ENCODE measurements at regions not wholly inside any gene's neighbourhood (a gene's known extent, or its start where the extent isn't known, plus 50 kb on each side); places are given as distances from the start of the nearest gene placed in this dataset.
A peak's percentile ranks its signal among the peaks of the same experiment; 100 is the strongest.

DNA sequence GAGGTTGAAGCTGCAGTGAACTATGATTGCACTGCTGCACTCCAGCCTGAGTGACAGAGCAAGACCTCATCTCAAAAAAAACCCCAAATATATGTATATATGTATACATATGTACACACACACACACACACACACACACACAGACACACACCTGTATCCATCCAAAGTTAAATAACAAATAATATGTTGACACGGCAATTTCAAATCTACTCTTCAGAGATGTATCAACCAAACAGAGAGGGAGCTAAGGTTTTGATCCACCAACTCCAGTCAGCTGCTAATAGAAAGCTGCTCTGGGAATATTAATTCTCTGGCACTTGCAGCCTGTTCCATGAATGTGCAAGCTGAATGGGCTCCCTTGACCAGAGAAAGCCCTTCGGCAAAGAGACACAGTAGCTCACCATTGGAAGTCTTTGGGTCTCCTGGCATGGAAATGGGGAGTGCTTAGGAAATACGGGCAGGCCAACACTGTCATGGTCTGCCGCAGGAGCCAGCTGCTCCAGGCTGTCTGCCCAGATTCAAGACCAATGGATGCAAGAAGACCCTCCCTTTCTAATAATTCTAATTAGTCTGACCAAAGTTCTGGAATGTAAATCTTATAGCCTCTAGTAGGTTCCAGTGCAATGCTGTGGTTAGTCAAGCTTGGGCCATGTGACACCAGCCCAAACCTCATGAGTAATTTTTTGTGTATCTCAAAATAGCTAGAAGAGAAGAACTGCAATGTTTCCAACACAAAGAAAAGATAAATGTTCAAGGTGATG, 299.8 kb downstream of the KBTBD8 start (continued):
- TF ChIP-seq, protein P1, sequence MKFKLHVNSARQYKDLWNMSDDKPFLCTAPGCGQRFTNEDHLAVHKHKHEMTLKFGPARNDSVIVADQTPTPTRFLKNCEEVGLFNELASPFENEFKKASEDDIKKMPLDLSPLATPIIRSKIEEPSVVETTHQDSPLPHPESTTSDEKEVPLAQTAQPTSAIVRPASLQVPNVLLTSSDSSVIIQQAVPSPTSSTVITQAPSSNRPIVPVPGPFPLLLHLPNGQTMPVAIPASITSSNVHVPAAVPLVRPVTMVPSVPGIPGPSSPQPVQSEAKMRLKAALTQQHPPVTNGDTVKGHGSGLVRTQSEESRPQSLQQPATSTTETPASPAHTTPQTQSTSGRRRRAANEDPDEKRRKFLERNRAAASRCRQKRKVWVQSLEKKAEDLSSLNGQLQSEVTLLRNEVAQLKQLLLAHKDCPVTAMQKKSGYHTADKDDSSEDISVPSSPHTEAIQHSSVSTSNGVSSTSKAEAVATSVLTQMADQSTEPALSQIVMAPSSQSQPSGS (CRISPR knock-in tag; IDR thresholded peaks at IDR 0.05; ENCODE audit: borderline replicate concordance, low read depth) = no peak
- no peak for TF ChIP-seq NFATC4 (CRISPR knock-in tag; IDR thresholded peaks at IDR 0.05)
- TF ChIP-seq, protein P2, sequence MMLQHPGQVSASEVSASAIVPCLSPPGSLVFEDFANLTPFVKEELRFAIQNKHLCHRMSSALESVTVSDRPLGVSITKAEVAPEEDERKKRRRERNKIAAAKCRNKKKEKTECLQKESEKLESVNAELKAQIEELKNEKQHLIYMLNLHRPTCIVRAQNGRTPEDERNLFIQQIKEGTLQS (CRISPR knock-in tag; conservative IDR thresholded peaks at IDR 0.05) = no peak

DNA sequence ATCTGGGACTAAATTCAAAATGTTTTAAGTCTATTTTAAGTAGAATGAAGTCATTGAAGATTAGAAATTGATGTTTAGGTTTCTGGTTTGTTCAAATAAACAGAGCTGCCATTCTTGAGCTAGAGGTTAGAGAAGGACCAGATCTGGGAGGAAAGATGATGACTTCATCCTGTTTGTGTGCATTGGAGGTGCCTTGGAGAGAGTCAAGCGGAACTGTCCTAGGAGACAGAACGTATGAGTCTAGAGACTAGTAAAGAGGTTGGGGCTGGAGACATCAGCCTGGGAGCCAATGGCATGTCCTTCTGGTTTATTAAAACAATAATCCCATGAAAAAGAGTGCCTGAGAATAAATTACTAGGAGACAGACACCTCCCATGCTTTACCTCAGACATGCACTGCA, 303.4 kb downstream of the KBTBD8 start:
- no peaks in the 10 kb centered on the region for H3K36me3 Mint-ChIP-seq
- ChIA-PET CTCF (no interaction called here), POLR2A (no interaction called here)
- peaks cover 22% of the 10 kb centered on the region for H3K4me1 Mint-ChIP-seq
- no peaks in the 10 kb centered on the region for H3K27me3 Mint-ChIP-seq (ENCODE audit: low read depth)
- TF ChIP-seq, protein P3, sequence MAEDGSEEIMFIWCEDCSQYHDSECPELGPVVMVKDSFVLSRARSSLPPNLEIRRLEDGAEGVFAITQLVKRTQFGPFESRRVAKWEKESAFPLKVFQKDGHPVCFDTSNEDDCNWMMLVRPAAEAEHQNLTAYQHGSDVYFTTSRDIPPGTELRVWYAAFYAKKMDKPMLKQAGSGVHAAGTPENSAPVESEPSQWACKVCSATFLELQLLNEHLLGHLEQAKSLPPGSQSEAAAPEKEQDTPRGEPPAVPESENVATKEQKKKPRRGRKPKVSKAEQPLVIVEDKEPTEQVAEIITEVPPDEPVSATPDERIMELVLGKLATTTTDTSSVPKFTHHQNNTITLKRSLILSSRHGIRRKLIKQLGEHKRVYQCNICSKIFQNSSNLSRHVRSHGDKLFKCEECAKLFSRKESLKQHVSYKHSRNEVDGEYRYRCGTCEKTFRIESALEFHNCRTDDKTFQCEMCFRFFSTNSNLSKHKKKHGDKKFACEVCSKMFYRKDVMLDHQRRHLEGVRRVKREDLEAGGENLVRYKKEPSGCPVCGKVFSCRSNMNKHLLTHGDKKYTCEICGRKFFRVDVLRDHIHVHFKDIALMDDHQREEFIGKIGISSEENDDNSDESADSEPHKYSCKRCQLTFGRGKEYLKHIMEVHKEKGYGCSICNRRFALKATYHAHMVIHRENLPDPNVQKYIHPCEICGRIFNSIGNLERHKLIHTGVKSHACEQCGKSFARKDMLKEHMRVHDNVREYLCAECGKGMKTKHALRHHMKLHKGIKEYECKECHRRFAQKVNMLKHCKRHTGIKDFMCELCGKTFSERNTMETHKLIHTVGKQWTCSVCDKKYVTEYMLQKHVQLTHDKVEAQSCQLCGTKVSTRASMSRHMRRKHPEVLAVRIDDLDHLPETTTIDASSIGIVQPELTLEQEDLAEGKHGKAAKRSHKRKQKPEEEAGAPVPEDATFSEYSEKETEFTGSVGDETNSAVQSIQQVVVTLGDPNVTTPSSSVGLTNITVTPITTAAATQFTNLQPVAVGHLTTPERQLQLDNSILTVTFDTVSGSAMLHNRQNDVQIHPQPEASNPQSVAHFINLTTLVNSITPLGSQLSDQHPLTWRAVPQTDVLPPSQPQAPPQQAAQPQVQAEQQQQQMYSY (CRISPR knock-in tag; IDR thresholded peaks at IDR 0.05) = no peak
- no peak for TF ChIP-seq NFE2L1 (CRISPR knock-in tag; IDR thresholded peaks at IDR 0.05)
- TF ChIP-seq, protein P4, sequence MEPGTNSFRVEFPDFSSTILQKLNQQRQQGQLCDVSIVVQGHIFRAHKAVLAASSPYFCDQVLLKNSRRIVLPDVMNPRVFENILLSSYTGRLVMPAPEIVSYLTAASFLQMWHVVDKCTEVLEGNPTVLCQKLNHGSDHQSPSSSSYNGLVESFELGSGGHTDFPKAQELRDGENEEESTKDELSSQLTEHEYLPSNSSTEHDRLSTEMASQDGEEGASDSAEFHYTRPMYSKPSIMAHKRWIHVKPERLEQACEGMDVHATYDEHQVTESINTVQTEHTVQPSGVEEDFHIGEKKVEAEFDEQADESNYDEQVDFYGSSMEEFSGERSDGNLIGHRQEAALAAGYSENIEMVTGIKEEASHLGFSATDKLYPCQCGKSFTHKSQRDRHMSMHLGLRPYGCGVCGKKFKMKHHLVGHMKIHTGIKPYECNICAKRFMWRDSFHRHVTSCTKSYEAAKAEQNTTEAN (CRISPR knock-in tag; IDR thresholded peaks at IDR 0.05) = no peak
- TF ChIP-seq, protein P5, sequence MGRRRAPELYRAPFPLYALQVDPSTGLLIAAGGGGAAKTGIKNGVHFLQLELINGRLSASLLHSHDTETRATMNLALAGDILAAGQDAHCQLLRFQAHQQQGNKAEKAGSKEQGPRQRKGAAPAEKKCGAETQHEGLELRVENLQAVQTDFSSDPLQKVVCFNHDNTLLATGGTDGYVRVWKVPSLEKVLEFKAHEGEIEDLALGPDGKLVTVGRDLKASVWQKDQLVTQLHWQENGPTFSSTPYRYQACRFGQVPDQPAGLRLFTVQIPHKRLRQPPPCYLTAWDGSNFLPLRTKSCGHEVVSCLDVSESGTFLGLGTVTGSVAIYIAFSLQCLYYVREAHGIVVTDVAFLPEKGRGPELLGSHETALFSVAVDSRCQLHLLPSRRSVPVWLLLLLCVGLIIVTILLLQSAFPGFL (CRISPR knock-in tag; IDR thresholded peaks at IDR 0.05; ENCODE audit: borderline replicate concordance) = no peak
- no peak for ATAC-seq
- no peak overlapping the region for H3K27ac Mint-ChIP-seq
- peaks cover 3% of the 10 kb centered on the region; the same call in 1 of the 2 replicates for H3K9me3 Mint-ChIP-seq
- no peak for DNase-seq (ENCODE audit: low spot score)
- no peak overlapping the region for H3K4me3 Mint-ChIP-seq

DNA sequence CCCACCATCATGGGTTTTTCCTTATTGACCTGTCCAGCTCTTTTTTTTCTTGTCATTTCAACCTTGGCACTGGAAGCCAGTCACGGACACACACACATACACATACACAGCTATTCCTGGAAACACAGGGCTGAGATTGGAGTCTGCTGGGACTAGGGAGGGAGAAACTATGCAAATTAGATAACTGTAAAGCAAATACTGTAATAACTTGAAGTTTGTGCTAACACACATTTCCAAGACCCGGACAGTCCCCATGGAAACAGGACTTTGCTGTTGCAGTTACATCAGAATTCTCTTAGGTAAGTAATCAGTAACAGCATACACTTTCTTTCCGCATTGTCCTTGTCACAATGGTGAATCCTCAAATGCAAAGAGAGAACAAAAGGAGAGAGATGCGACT, 304.4 kb downstream of the KBTBD8 start:
- Mint-ChIP-seq H3K4me1 (peaks cover 22% of the 10 kb centered on the region), H3K4me3 (no peak overlapping the region), H3K27ac (no peak overlapping the region), H3K36me3 (no peaks in the 10 kb centered on the region), H3K27me3 (ENCODE audit: low read depth) (no peaks in the 10 kb centered on the region), H3K9me3 (peaks cover 7% of the 10 kb centered on the region)
- CTCF ChIA-PET = no interaction called here
- POLR2A ChIA-PET = no interaction called here
- TF ChIP-seq GABPB1 (CRISPR knock-in tag; IDR thresholded peaks at IDR 0.05) = peak; percentile 71; the same call in 1 of the 2 replicates
- no peak for TF ChIP-seq NFYB (CRISPR knock-in tag; conservative IDR thresholded peaks at IDR 0.05; ENCODE audit: low read depth)
- ATAC-seq (no peak), DNase-seq (ENCODE audit: low spot score) (no peak)

DNA sequence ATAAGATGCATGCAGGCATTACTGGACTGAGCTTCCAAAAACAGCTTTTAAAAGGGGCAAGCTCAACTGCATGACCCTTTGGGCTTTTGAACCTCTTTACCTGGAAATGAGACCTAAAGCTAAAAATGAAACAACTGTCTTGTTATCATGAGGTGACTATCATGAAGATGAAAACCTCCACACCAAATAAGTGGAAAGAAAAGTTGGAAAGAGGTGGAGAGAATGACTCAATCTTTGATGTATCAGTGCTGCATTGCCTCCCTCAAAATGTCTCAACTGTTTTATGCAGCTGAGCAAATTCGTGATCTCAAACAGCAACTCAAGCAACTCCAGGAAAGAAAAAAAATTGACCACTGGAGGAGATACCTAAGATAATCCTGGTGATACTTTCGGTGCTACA, 307.1 kb downstream of the KBTBD8 start:
- Mint-ChIP-seq H3K36me3 (no peaks in the 10 kb centered on the region), H3K27me3 (ENCODE audit: low read depth) (no peaks in the 10 kb centered on the region), H3K9me3 (peaks cover 7% of the 10 kb centered on the region; the same call in 1 of the 2 replicates), H3K4me3 (no peak overlapping the region), H3K27ac (no peak overlapping the region), H3K4me1 (peaks cover 22% of the 10 kb centered on the region)
- no peak for ATAC-seq
- DNase-seq (ENCODE audit: low spot score) = no peak
- ChIA-PET CTCF (no interaction called here), POLR2A (no interaction called here)
- TF ChIP-seq, protein P6, sequence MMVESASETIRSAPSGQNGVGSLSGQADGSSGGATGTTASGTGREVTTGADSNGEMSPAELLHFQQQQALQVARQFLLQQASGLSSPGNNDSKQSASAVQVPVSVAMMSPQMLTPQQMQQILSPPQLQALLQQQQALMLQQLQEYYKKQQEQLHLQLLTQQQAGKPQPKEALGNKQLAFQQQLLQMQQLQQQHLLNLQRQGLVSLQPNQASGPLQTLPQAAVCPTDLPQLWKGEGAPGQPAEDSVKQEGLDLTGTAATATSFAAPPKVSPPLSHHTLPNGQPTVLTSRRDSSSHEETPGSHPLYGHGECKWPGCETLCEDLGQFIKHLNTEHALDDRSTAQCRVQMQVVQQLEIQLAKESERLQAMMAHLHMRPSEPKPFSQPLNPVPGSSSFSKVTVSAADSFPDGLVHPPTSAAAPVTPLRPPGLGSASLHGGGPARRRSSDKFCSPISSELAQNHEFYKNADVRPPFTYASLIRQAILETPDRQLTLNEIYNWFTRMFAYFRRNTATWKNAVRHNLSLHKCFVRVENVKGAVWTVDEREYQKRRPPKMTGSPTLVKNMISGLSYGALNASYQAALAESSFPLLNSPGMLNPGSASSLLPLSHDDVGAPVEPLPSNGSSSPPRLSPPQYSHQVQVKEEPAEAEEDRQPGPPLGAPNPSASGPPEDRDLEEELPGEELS (CRISPR knock-in tag; IDR thresholded peaks at IDR 0.05) = no peak
- TF ChIP-seq IRF2 (CRISPR knock-in tag; IDR thresholded peaks at IDR 0.05; ENCODE audit: borderline replicate concordance, low read depth) = no peak
- TF ChIP-seq NFATC4 (CRISPR knock-in tag; IDR thresholded peaks at IDR 0.05) = no peak
- no peak for TF ChIP-seq ZNF317 (CRISPR knock-in tag; IDR thresholded peaks at IDR 0.05; ENCODE audit: borderline replicate concordance, low read depth)
- no peak for TF ChIP-seq ZNF219 (CRISPR knock-in tag; IDR thresholded peaks at IDR 0.05; ENCODE audit: borderline replicate concordance)
- TF ChIP-seq, protein P7, sequence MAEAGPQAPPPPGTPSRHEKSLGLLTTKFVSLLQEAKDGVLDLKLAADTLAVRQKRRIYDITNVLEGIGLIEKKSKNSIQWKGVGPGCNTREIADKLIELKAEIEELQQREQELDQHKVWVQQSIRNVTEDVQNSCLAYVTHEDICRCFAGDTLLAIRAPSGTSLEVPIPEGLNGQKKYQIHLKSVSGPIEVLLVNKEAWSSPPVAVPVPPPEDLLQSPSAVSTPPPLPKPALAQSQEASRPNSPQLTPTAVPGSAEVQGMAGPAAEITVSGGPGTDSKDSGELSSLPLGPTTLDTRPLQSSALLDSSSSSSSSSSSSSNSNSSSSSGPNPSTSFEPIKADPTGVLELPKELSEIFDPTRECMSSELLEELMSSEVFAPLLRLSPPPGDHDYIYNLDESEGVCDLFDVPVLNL (CRISPR knock-in tag; IDR thresholded peaks at IDR 0.05; ENCODE audit: borderline replicate concordance, low read depth) = no peak
- no peak for TF ChIP-seq TEAD4 (CRISPR knock-in tag; IDR thresholded peaks at IDR 0.05)
- no peak for TF ChIP-seq NR1H2 (CRISPR knock-in tag; IDR thresholded peaks at IDR 0.05)

Data from WTC11 (cell line).